ENCODE measurements at regions not wholly inside any gene's neighbourhood (a gene's known extent, or its start where the extent isn't known, plus 50 kb on each side); places are given as distances from the start of the nearest gene placed in this dataset.
"Not testable (repeated sequence)": the region's sequence is repeated elsewhere in the genome, so short reads cannot be mapped to it uniquely, and the experiment has no call there.

DNA sequence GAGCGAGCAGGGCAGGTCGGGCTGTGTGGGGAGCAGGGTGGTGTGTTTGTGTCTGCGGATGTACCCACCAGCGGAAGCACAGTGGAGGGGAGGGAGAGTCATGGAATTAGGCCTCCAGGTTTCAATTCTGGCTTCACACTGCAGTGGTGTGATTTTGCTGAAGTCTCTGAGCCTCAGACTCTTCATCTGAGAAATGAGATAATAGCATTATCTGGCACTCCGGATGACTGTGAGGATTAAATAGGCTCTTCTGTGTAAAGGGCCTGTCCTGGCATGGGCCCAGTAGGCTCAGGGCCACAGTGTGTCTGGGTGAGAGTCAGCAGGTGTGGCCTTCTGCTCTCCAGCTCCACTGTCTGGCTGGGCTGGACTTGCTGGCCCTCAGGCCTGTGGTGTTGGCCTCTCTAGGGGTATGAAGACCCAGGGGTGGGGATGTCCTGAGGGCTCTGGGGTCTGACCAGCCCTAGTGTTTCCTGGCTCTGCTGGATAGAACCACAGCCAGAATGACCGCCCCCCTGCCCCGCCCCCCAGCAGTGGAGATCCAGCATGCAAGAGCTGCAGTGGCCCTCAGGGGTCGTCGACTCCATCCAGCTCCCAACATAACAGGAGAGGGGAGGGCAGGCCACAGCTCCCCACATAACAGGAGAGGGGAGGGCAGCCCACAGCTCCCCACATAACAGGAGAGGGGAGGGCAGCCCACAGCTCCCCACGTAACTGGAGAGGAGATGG, 178.6 kb downstream of the RPS24 start:
- DNase-seq: no peak

DNA sequence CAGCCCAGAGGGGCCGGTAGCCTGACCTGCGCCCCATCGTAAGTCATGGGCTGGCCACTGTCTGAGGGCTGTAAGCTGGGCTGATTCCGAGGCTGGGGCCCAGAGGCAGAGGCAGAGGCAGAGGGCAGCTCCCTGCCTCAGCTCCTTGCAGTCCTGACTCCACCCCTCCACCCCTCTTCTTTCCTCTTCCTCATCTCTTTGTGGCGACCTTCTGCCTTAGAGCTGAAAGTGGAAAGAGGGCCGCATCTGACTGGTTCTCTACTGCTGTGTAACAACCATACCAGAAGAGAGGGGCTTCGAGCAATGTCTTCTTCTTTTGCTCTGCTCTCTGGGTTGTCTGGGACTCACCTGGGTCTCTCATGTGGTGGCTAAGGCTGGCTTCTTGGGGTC, 179.1 kb downstream of the RPS24 start:
- no peak for DNase-seq

DNA sequence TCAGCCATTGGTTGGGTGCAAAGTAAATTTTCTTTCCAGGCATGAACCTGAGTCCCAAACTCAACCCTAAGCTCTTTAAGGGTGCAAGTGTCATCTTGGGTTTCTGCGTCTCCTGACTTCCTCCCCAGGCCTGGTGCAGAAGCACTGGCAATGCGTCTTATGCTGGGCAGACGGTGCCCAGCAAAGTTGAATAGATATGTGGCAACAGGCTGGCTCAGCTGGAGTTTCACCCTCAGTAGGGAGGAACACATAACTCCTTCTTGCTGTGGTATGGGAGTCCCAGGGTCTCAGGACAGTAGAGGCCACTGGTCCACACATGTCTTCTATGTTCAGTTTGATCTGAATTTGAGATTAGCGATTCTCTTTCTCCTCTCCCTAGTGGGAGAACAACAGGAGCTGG, 181.3 kb downstream of the RPS24 start:
- no peak for DNase-seq

DNA sequence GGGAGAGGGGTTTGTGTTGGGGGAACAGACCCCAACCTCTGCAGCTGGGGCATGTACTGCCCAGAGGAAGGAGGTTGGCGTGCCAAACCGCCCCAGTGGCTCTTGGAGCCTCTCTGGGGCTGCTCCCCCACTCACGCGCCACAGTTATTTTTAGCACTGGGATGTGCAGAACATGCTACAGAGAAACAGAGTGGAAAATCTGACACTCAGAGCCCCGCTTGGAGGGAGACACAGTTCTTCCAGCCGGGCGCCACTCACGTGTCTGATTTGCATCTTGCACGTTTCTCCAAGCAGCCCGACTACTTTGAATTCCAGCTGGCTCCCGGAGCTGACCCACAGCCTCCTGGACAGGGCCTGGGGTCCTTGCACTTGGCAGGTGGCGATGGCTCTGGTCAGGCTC, 182.0 kb downstream of the RPS24 start:
- no peak for DNase-seq

- DNase-seq: no peak
Observed at GRCh38 chr10:78217336-78217735, 183.7 kb downstream of the RPS24 start.

DNA sequence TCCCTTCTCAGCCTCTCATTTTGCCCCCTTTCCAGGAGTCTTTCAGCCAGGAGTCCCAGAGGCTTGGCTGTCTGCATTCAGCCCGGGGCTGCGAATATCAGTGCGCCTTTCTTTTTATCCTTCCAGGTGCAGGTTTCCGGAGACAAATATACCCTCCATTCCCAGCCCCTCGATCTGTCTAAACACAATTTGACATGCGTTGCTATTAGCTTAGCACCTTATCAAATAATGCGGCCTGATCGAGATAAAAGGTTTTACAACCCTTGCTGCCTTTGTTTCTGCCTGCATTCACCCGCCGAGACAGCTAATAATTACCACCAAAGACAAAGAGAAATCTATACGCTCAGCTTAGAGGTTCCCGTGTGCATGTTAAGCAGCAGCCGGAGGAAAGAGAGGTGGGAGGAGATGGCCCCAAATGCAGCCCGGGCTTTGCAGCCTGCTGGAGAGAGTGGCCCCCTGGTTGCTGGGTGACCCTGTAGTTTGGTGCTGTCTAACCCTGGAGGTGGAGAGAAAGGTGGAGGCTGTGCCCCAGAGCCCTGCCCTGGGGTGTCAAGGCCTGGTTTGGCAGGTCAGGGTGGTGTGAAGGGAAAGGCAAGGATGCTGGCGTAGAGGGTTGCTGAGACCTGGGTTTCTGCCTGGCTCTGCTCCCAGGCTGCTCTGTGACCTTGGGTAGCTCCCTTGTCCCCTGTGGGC, 185.3 kb downstream of the RPS24 start:
- no peak for DNase-seq

DNA sequence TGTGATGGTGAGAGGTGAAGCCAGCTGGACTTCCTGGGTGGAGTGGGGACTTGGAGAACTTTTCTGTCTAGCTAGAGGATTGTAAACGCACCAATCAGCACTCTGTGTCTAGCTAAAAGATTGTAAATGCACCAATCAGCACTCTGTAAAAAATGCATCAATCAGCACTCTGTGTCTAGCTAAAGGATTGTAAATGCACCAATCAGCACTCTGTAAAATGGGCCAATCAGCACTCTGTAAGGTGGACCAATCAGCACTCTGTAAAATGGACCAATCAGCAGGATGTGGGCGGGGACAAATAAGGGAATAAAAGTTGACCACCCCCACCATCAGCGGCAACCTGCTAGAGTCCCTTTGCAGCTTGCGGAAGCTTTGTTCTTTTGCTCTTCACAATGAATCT, 185.9 kb downstream of the RPS24 start:
- DNase-seq: not testable (repeated sequence)

- no peak for DNase-seq
Observed at GRCh38 chr10:78220781-78221180, 187.1 kb downstream of the RPS24 start.

DNA sequence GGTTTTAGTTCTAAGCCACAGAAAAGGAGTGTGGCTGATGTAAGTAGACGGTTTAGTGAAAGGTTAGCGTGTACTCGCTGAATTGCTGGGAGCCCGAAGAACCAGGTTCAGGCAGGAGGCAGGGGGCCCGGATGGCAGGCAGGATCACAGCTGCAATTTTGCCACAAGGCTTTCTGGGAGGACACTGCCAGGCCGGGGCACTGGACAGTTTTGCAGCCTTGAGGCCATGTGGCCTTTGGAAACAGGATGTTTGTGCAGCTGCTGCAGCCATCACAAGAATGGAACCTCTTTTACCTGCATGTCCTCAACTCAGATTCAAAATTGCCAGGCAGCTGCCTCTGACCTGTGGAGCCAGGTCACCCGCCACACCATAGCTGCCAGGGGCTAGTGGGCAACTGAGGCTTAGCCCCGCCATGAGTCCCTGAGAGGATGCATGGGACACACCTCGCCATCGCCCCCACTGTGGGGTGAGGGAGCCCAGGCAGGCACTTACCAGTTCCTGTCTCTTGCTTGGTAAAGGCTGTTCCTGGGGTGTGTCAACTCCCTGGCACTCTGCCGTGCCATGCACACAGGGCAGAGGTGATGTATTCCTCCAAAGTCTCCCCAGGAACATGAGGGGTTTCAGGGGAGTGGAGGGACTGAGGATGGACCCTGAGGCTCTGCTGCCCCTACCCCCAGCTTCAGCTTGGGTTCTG, 188.6 kb downstream of the RPS24 start:
- DNase-seq: no peak

DNA sequence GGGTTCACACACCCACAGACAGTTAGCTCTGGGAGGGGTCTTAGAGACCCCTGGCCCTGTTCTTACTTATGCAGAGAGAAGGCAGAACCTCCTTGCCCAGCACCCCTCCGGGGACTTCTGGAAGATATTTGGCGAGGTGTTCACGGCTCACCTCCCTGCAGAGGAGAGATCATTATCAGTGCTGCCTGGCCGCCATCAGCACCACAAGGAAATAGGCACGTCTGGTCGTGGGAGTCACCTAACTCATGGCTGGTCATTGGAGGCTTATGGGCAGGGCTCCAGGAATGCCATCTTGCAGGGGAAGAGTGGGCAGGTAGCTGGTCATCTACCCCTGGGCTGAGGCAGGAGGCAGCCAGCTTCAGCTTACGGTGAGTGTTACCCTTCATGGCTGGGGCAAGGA, 189.4 kb downstream of the RPS24 start:
- no peak for DNase-seq

GRCh38 chr10:78224602-78225001, 190.9 kb downstream of the RPS24 start:
- no peak for DNase-seq

DNA sequence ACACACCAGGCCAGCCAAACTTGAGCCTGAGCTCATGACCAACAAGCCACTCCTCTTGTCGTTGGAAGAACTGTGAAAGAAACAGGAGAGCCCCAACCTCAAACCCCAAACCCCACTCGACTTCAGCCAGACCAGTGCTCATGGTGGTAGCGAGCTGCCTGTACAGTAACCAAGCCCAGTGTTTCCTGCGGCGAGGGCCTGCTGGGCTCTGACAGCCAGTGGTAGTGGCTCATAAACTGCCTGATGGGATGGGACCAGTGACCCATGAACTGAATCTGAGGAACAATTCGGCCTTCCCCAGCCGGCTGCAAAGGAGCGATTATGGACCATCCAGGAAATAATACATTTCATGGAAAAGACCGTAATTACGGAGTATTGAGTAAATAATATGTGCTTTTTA, 191.9 kb downstream of the RPS24 start:
- DNase-seq: no peak

DNA sequence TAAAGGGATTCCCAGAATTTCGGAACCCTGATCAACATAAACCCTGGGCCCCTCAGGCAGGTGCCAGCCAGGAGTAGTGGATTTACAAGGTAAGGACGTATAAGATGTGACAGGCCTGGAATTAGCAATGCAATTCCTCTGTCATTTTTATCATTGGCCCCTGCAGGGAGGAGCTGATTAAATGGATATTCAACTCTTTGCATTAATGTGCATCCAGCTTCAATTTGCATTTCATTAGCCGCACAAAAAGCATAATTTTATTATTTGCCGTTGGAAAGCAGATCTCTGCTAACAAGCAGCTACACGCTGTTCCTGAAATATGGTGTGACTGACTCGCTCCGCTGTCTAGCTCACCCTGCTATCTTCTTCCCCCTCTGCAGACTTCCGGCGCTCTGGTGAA, 195.8 kb downstream of the RPS24 start:
- DNase-seq: no peak

DNA sequence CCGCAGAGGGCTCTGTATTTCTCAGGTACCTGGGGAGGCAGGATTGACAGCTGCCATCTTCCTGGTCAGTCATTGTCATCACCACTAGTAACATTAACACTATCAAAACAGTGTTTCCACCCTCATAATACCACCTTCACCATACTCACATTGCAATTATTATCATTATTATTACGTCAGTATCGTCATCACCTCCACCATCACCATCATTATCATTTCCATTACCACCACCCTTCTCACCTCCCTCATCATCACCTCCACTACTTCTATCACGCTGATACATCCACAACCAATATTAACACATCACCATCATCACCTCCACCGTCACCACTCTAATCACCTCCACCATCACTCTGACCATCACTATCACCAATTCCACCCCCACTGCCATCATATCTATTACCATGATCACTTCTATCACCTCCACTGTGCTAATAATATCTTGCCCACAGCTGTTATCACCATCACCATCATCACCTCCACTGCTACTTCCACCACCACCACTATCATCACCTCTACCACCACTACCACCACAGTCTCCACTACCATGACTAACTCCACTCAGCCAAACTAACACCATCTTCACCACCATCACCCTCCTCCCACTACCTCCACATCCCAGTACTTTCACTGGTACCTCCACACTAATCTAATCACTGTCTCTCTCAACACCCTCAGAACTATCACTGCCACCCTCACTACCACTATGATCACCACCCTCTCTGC, 196.4 kb downstream of the RPS24 start:
- DNase-seq: no peak

GRCh38 chr10:78231327-78231726, 197.7 kb downstream of the RPS24 start:
- DNase-seq: no peak

DNA sequence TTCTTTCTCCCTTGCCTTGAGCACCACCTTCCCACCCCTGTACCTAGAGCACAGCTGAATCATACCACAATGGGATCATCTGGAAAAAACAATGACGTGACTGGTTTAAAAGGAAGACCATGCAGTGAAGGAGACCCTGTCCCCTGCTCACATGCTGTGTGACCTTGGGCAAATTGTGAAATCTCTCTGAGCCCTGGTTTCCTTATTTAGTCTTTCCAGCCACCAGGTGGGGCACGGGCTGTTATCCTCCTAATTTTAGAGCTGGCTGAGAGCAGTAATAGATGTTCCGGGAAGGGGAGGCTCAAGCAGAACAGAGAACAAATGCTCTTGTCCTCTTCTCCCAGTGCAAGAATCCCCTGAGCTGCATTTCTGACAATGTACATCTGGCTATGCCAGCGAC, 198.3 kb downstream of the RPS24 start:
- DNase-seq: no peak

- no peak for DNase-seq
Observed at GRCh38 chr10:78236416-78237015, 202.9 kb downstream of the RPS24 start.

- not testable (repeated sequence) for DNase-seq
Observed at GRCh38 chr10:78237951-78238350, 204.3 kb downstream of the RPS24 start.

- DNase-seq: no peak
Observed at GRCh38 chr10:78247266-78247665, 213.6 kb downstream of the RPS24 start.

DNA sequence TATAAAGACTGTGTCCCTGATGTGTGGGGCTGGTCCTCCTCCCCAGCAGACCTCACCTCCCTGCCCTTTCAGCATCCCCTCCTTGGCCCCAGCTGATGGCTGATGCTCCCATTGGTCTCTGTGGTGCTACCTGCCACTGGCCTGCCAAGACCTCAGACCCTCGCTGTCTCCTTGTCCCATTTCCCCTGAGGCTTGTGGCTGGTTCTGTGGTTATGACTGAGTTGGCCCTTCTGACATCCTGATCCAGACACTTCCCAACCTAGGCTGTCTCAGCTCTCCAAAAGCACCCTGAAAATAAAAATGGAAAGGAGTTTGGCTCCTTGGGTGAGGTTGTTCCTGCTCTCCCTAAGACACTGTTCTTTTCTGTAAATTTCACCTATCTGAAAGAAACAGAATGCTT, 214.2 kb downstream of the RPS24 start:
- no peak for DNase-seq

- no peak for DNase-seq
Observed at GRCh38 chr10:78248651-78249464, 215.2 kb downstream of the RPS24 start.

- DNase-seq: no peak
Observed at GRCh38 chr10:78249690-78250089, 216.0 kb downstream of the RPS24 start.

Measured in activated T-cell treated with anti-CD3 and anti-CD28 coated beads for 4 hours (primary cell).